ENCODE measurements at regions not wholly inside any gene's neighbourhood (a gene's known extent, or its start where the extent isn't known, plus 50 kb on each side); places are given as distances from the start of the nearest gene placed in this dataset.

- TF ChIP-seq CTCF (IDR thresholded peaks at IDR 0.05; ENCODE audit: low read depth, low read length): no peak
- H3K4me3 ChIP-seq (ENCODE audit: low read depth, low read length): no peak overlapping the region
Measured at GRCh38 chr7:131726686-131727085, 170.3 kb upstream of the PODXL start.

GRCh38 chr7:131726031-131726430 lies 169.6 kb upstream of the PODXL start:
- H3K4me3 ChIP-seq (ENCODE audit: low read depth, low read length): no peak overlapping the region
- TF ChIP-seq CTCF (IDR thresholded peaks at IDR 0.05; ENCODE audit: low read depth, low read length): no peak

DNA sequence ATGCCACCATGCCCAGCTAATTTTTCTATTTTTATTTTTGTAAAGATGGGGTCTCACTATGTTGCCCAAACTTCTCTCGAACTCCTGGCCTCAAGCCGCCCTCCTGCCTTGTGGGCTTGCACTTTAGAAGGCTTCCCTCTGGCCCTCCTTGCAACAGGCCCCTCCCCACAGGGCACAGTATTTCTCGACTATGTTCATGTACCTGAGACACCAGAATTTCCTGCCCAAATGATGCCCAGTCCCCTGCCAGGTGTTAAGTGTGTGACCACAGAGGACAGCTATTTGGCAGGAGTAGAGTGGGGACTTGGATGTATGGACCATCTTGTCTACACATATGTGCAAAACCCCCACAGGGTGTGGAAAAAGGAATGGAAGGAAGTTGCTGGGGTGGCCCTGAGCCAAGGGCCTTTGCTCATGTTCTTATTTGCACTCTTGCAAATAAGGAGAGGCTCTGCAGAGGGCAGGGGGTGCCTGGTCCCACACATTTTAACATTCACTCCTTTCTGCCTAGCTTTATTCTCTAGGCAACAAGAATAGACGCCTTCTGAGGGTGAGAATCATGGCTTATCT lies 168.4 kb upstream of the PODXL start:
- TF ChIP-seq CTCF (IDR thresholded peaks at IDR 0.05; ENCODE audit: low read depth, low read length): no peak
- no peak overlapping the region for H3K4me3 ChIP-seq (ENCODE audit: low read depth, low read length)

DNA sequence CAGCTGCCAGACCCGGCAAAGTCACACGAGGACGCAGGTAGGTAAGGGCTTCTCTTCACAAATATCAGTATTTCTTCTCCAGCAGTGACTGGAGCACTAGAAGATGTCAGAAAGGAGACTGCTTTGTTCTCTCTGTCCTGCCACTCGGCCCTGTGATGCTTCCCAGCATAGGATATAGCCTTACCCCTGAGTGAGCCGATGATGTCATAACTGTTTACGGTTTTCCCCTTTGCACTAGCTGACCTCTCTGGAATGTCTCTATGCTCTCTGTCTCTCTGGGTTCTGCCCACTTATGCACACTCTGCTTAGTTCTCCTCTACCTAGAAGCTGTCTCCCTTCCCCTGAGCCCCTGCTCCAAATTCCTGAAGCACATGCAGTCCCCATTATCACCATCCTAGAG lies 167.5 kb upstream of the PODXL start:
- no peak overlapping the region for H3K4me3 ChIP-seq (ENCODE audit: low read depth, low read length)
- no peak for TF ChIP-seq CTCF (IDR thresholded peaks at IDR 0.05; ENCODE audit: low read depth, low read length)

DNA sequence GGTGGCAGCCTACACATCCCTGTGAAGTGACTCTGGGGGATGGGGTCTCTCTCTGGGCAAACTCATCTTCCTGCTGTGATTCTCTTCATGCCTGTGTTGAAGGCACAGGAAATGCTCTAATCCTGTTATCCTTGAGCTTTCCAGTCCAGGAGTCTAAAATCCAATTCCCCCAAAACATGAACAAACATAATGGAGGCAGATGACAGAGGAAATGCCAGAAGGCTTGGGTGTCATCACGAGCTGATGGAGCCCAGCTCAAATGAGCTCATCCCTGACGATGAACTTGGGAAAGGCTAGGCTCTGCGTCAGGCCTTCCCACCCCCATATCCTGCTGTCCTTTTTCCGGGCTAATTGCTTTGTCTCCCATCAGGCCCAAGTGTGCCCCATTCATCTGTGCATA lies 165.9 kb upstream of the PODXL start:
- no peak for TF ChIP-seq CTCF (IDR thresholded peaks at IDR 0.05; ENCODE audit: low read depth, low read length)
- H3K4me3 ChIP-seq (ENCODE audit: low read depth, low read length): no peak overlapping the region

GRCh38 chr7:131721660-131722059 lies 165.2 kb upstream of the PODXL start:
- no peak overlapping the region for H3K4me3 ChIP-seq (ENCODE audit: low read depth, low read length)
- no peak for TF ChIP-seq CTCF (IDR thresholded peaks at IDR 0.05; ENCODE audit: low read depth, low read length)

GRCh38 chr7:131720703-131721102 lies 164.3 kb upstream of the PODXL start:
- TF ChIP-seq CTCF (IDR thresholded peaks at IDR 0.05; ENCODE audit: low read depth, low read length): no peak
- H3K4me3 ChIP-seq (ENCODE audit: low read depth, low read length): no peak overlapping the region
